ENCODE measurements at regions not wholly inside any gene's neighbourhood (a gene's known extent, or its start where the extent isn't known, plus 50 kb on each side); places are given as distances from the start of the nearest gene placed in this dataset.

DNA sequence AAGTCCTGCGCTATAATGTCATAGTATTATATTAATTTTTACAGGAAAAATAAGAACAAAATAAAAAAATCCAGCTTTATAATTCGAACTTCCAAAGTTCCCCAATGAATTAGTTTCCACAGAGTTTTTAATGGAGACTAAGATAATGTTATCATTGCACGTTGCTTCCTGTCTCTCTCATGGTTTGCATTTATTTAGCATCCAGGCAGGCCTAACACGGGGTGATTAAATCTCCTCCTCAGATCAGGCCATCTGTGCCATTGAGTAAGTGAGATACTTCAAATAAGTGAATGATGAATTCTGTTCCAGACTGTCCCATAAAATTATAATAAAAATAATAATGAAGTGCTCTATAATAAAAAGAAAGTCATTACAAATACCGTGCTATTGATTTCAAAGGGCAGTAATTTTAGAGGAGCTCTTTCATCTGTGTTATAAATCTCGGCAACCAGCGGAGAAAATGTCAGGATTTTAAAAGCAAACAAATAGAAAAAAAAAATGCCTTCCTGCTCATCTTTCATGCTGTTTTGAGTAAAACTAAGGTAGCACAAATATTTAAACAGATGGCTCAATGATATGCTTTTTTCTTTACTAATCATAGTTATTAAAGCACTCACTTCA is 570.6 kb upstream of the ZNF608 start:
- Mint-ChIP-seq H3K27me3 (no peaks in the 10 kb centered on the region), H3K4me3 (no peak overlapping the region), H3K36me3 (ENCODE audit: insufficient read depth) (no peaks in the 10 kb centered on the region), H3K27ac (no peak overlapping the region), H3K9me3 (peaks cover 14% of the 10 kb centered on the region in 2 donors), H3K4me1 (ENCODE audit: low read depth in 2 of 2) (no peaks in the 10 kb centered on the region)
- ATAC-seq (replicated peaks) = no peak
- DNase-seq = no peak

- no peak for ATAC-seq (replicated peaks)
- Mint-ChIP-seq H3K36me3 (ENCODE audit: insufficient read depth) (no peaks in the 10 kb centered on the region), H3K4me3 (no peak overlapping the region), H3K27ac (no peak overlapping the region), H3K27me3 (no peaks in the 10 kb centered on the region), H3K4me1 (ENCODE audit: low read depth in 2 of 2) (no peaks in the 10 kb centered on the region), H3K9me3 (peaks cover 14% of the 10 kb centered on the region in 2 donors)
- DNase-seq = no peak
Observed at GRCh38 chr5:125317536-125317995, 571.1 kb upstream of the ZNF608 start.

- Mint-ChIP-seq H3K27me3 (no peaks in the 10 kb centered on the region), H3K36me3 (ENCODE audit: insufficient read depth) (no peaks in the 10 kb centered on the region), H3K4me1 (ENCODE audit: low read depth in 2 of 2) (no peaks in the 10 kb centered on the region), H3K27ac (no peak overlapping the region), H3K4me3 (no peak overlapping the region), H3K9me3 (peaks cover 0 to 7% of the 10 kb centered on the region in 2 donors)
- ATAC-seq (replicated peaks) (no peak), DNase-seq (no peak)
Observed at GRCh38 chr5:125321654-125322053, 575.2 kb upstream of the ZNF608 start.

GRCh38 chr5:125323613-125324012 is 577.2 kb upstream of the ZNF608 start:
- H3K27ac Mint-ChIP-seq = no peak overlapping the region
- peaks cover 0 to 10% of the 10 kb centered on the region in 2 donors for H3K9me3 Mint-ChIP-seq
- H3K27me3 Mint-ChIP-seq = no peaks in the 10 kb centered on the region
- H3K4me1 Mint-ChIP-seq (ENCODE audit: low read depth in 2 of 2) = no peaks in the 10 kb centered on the region
- no peaks in the 10 kb centered on the region for H3K36me3 Mint-ChIP-seq (ENCODE audit: insufficient read depth)
- DNase-seq (no peak), ATAC-seq (replicated peaks) (no peak)
- no peak overlapping the region for H3K4me3 Mint-ChIP-seq

- Mint-ChIP-seq H3K36me3 (ENCODE audit: insufficient read depth) (no peaks in the 10 kb centered on the region), H3K27me3 (no peaks in the 10 kb centered on the region), H3K4me1 (ENCODE audit: low read depth in 2 of 2) (no peaks in the 10 kb centered on the region), H3K4me3 (no peak overlapping the region), H3K27ac (no peak overlapping the region), H3K9me3 (peaks cover 7 to 12% of the 10 kb centered on the region in 2 donors)
- ATAC-seq (replicated peaks) = no peak
- no peak for DNase-seq
Observed at GRCh38 chr5:125325488-125326149, 579.2 kb upstream of the ZNF608 start.

DNA sequence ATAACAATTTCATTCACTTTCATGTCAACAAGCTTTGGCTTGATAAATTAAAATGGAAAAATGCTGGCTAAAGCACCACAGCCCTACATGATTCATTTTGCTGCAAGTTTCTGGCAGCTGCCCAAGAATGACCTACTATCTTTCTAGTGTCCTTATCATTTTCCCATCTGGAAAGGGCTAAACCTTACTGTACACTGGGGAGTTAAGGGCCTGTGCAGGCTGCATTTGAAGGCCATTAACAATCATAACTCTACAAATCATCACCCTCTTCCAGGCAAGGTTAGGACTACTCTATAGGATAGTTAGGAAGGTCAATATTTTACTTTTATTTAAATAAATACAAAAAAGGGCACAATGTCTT is 579.7 kb upstream of the ZNF608 start:
- no peaks in the 10 kb centered on the region for H3K36me3 Mint-ChIP-seq (ENCODE audit: insufficient read depth)
- H3K4me1 Mint-ChIP-seq (ENCODE audit: low read depth in 2 of 2) = no peaks in the 10 kb centered on the region
- H3K27ac Mint-ChIP-seq = no peak overlapping the region

DNA sequence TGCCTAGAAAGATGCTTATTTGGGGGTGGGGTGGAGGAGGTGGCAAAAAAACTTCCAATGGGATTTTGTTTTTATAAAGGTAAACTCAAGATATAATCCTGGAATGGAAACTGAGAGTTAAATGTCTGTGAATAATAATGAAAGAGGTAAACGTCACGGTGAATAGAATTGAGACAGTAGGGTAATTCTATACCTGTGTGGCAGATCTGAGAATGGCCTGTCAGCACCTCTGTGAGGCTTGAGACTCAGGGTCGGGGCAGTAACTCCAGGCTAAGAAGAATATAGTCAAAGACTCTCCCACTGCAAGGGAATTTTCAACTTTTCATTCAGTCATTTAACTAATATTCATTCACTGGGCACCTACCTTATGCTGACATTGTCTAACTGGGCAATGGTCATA is 581.2 kb upstream of the ZNF608 start:
- Mint-ChIP-seq H3K27me3 (no peaks in the 10 kb centered on the region), H3K27ac (no peak overlapping the region), H3K4me1 (ENCODE audit: low read depth in 2 of 2) (no peaks in the 10 kb centered on the region), H3K4me3 (no peak overlapping the region), H3K36me3 (ENCODE audit: insufficient read depth) (no peaks in the 10 kb centered on the region), H3K9me3 (peaks cover 9 to 12% of the 10 kb centered on the region in 2 donors)
- DNase-seq (no peak), ATAC-seq (replicated peaks) (no peak)

More for the DNA sequence above, 579.7 kb upstream of the ZNF608 start:
- H3K9me3 Mint-ChIP-seq = peaks cover 7 to 12% of the 10 kb centered on the region in 2 donors
- DNase-seq (no peak), ATAC-seq (replicated peaks) (no peak)
- no peak overlapping the region for H3K4me3 Mint-ChIP-seq
- H3K27me3 Mint-ChIP-seq = no peaks in the 10 kb centered on the region

DNA sequence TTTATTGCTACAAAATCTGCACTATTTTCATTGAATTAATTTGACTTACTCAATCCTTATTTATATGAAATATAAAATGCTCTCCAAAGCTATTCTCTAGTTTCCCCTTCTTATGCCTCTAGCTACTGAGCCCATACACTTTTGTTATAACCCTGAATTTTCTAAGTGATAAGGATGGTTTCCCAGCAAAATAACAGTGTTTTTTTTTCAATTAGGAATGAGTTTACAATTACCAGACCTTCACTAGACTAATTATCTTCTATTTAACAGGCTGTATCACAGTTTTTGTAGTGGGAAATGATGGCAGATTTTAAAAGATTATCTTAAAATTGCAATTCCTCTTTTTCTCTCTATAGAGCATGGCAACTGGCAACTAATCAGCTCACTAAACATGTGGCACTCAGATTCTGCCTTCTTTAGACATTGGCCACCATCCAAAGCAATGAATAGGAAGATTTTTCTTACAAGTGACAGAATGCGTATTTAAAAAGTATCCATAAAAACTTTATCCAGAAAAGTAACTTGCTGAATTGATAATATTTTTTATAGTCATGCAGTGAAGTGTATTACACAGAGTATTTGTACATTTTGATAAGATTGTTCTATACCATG is 585.7 kb upstream of the ZNF608 start:
- no peaks in the 10 kb centered on the region for H3K4me1 Mint-ChIP-seq (ENCODE audit: low read depth in 2 of 2)
- ATAC-seq (replicated peaks) (no peak), DNase-seq (no peak)
- H3K36me3 Mint-ChIP-seq (ENCODE audit: insufficient read depth) = no peaks in the 10 kb centered on the region
- H3K4me3 Mint-ChIP-seq = no peak overlapping the region
- peaks cover 9 to 12% of the 10 kb centered on the region in 2 donors for H3K9me3 Mint-ChIP-seq
- no peaks in the 10 kb centered on the region for H3K27me3 Mint-ChIP-seq
- H3K27ac Mint-ChIP-seq = no peak overlapping the region

DNA sequence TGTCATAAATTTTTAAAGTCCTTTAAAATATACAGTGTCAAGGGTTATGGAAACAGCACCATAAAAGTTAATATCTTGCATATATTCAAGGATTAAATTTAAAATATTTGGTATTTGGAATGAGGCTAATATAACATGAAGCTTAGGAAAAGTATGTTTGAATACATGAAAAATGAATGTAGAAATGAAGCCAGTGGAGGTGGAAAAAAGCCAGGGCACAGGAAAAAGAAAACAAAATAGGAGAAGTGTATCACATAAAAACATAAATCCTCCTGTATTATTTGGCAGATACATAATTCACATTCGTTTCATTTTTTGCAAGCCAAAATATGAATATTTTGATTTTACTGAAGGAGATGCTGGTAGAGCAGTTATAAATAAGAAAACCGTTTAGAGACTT is 587.0 kb upstream of the ZNF608 start:
- DNase-seq (no peak), ATAC-seq (replicated peaks) (no peak)
- Mint-ChIP-seq H3K36me3 (ENCODE audit: insufficient read depth) (no peaks in the 10 kb centered on the region), H3K27me3 (no peaks in the 10 kb centered on the region), H3K4me1 (ENCODE audit: low read depth in 2 of 2) (no peaks in the 10 kb centered on the region), H3K9me3 (peaks cover 8 to 12% of the 10 kb centered on the region in 2 donors), H3K27ac (no peak overlapping the region), H3K4me3 (no peak overlapping the region)

DNA sequence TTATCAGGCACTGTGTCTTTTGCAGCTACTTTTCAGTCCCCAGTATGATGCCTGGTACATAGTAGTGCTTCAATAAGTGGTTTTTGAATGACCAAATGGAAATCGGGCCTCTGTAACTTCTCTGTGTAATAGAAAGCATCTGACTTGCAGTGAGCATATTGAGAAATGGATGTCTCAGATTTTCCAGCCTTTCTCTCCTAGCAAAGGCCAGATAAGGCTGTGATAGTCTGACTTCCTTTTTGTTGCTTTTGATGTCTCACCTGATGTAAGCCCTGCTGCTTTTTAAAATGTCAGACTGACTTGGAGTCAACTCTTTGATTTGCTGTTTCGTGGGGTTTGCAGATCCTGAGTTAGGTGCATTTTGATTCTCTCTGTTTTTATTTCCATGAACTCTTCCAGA is 590.0 kb upstream of the ZNF608 start:
- DNase-seq = no peak
- H3K9me3 Mint-ChIP-seq = peaks cover 0 to 6% of the 10 kb centered on the region in 2 donors
- no peak overlapping the region for H3K4me3 Mint-ChIP-seq
- no peaks in the 10 kb centered on the region for H3K4me1 Mint-ChIP-seq (ENCODE audit: low read depth in 2 of 2)
- no peaks in the 10 kb centered on the region for H3K36me3 Mint-ChIP-seq (ENCODE audit: insufficient read depth)
- H3K27me3 Mint-ChIP-seq = no peaks in the 10 kb centered on the region
- no peak for ATAC-seq (replicated peaks)
- H3K27ac Mint-ChIP-seq = no peak overlapping the region

DNA sequence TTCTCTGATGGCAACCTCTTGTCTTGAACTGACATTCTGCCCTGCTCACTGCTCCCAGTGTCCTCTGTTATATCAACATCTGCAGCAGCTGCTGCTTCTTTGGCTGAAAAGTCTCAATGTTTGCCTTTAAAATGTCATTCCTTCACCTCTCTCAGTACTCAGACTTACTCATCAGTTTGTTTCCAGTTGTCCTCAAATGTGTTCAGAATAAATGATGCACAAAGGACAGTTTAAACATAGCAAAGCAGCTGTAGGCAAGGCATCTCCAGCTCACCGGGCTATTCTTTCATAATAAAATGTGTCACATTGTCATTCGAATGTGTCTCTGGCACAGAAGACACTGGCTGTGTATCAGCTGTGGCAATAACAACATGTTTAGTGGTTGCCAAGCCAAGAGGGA is 590.9 kb upstream of the ZNF608 start:
- ATAC-seq (replicated peaks) = no peak
- DNase-seq = no peak
- Mint-ChIP-seq H3K4me1 (ENCODE audit: low read depth in 2 of 2) (no peaks in the 10 kb centered on the region), H3K36me3 (ENCODE audit: insufficient read depth) (no peaks in the 10 kb centered on the region), H3K9me3 (peaks cover 0 to 11% of the 10 kb centered on the region in 2 donors), H3K4me3 (no peak overlapping the region), H3K27ac (no peak overlapping the region), H3K27me3 (no peaks in the 10 kb centered on the region)

DNA sequence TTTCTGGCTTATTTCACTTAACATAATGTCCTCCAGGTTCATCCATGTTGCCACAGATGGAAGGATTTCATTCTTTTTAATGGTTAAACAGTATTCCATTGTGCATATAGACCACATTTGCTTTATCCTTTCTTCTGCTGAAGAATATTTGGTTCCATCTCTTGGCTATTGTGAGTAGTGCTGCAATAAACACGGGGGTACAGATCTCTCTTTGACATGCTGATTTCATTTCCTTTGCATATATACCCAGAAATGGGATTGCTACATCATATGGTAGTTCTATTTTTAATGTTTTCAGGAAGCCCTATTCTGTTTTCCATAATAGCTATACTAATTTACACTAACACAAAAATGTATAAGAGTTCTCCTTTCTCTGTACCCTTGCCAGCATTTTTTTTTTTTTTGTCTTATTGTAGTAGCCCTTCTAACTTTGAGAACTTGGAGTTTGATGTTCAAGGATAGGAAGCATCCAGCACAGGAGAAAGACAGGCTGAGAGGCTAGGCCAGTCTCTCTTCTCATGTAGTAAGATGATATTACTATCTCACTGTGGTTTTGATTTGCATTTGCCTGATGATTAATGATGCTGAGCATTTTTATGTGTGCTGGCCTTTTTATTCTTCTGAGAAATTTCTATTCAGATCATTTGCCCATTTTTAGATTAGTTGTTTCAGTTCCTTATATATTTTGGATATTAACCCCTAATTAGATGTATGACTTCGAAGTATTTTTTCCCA is 592.2 kb upstream of the ZNF608 start:
- H3K9me3 Mint-ChIP-seq = peaks cover 0 to 11% of the 10 kb centered on the region in 2 donors

DNA sequence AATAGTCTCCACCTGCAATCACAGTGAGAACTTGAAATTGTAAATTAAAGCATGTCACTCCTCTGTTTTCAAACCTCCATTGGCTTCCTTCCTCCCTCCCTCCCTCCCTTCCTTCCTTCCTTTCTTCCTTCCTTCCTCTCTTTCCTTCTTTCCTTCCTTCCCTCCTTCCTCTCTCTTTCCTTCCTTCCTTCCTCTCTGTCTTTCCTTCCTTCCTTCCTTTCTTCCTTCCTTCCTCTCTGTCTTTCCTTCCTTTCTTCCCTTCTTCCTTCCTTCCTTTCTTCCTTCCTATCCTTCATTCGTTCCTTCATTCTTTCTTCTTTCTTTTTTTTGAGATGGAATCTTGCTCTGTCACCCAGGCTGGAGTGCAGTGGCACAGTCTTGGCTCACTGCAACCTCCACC is 595.0 kb upstream of the ZNF608 start:
- no peaks in the 10 kb centered on the region for H3K27me3 Mint-ChIP-seq
- H3K4me1 Mint-ChIP-seq (ENCODE audit: low read depth in 2 of 2) = no peaks in the 10 kb centered on the region
- DNase-seq = no peak
- H3K27ac Mint-ChIP-seq = no peak overlapping the region
- no peaks in the 10 kb centered on the region for H3K36me3 Mint-ChIP-seq (ENCODE audit: insufficient read depth)
- H3K4me3 Mint-ChIP-seq = no peak overlapping the region
- peaks cover 0 to 12% of the 10 kb centered on the region in 2 donors for H3K9me3 Mint-ChIP-seq
- no peak for ATAC-seq (replicated peaks)

More for the DNA sequence above, 592.2 kb upstream of the ZNF608 start:
- Mint-ChIP-seq H3K27ac (no peak overlapping the region), H3K4me3 (no peak overlapping the region), H3K4me1 (ENCODE audit: low read depth in 2 of 2) (no peaks in the 10 kb centered on the region), H3K36me3 (ENCODE audit: insufficient read depth) (no peaks in the 10 kb centered on the region), H3K27me3 (no peaks in the 10 kb centered on the region)
- DNase-seq (no peak), ATAC-seq (replicated peaks) (no peak)

Measured in effector memory CD8-positive, alpha-beta T cell (primary cell).